ENCODE measurements at regions not wholly inside any gene's neighbourhood (a gene's known extent, or its start where the extent isn't known, plus 50 kb on each side); places are given as distances from the start of the nearest gene placed in this dataset.

- no peaks in the 10 kb centered on the region for H3K36me3 ChIP-seq
- H3K4me1 ChIP-seq: peaks cover 0 to 5% (median 0%) of the 10 kb centered on the region in 3 donors
- ATAC-seq: no peak
- H3K27ac ChIP-seq: no peak overlapping the region
- no CpG with 5 or more reads among the region's 4 CpGs for WGBS, 2 donors (ENCODE audit: low coverage in 1 of 2)
- TF ChIP-seq EP300 (IDR thresholded peaks at IDR 0.05): no peak
- TF ChIP-seq POLR2AphosphoS5 (IDR thresholded peaks at IDR 0.05): no peak
- no peak for TF ChIP-seq POLR2A (IDR thresholded peaks at IDR 0.05)
- no peak for TF ChIP-seq CTCF (IDR thresholded peaks at IDR 0.05)
- H3K4me3 ChIP-seq: no peak overlapping the region
- peaks cover 8% of the 10 kb centered on the region for H3K27me3 ChIP-seq
- H3K9me3 ChIP-seq: no peaks in the 10 kb centered on the region
These were observed 216.4 kb downstream of the TLE3 start for GRCh38 chr15:69881302-69881670.

- TF ChIP-seq POLR2A (IDR thresholded peaks at IDR 0.05) (no peak), EP300 (IDR thresholded peaks at IDR 0.05) (no peak), CTCF (IDR thresholded peaks at IDR 0.05) (no peak), POLR2AphosphoS5 (IDR thresholded peaks at IDR 0.05) (no peak)
- Histone ChIP-seq H3K4me3 (no peak overlapping the region), H3K36me3 (no peaks in the 10 kb centered on the region), H3K4me1 (peaks cover 0 to 5% (median 0%) of the 10 kb centered on the region in 3 donors), H3K9me3 (no peaks in the 10 kb centered on the region), H3K27me3 (peaks cover 8% of the 10 kb centered on the region), H3K27ac (no peak overlapping the region)
- ATAC-seq: no peak
- 24 to 25% methylated on average over 1 to 9 of the region's 10 CpGs for whole genome bisulfite sequencing, 2 donors (ENCODE audit: low coverage in 1 of 2)
These were observed 216.0 kb downstream of the TLE3 start for GRCh38 chr15:69881766-69882165.

- Histone ChIP-seq H3K4me1 (peaks cover 0 to 5% (median 0%) of the 10 kb centered on the region in 3 donors), H3K9me3 (no peaks in the 10 kb centered on the region), H3K27me3 (peaks cover 8% of the 10 kb centered on the region), H3K4me3 (no peak overlapping the region), H3K27ac (no peak overlapping the region), H3K36me3 (no peaks in the 10 kb centered on the region)
- no peak for ATAC-seq
- WGBS, 2 donors (ENCODE audit: low coverage in 1 of 2): 95 to 100% methylated on average over 1 to 2 of the region's 2 CpGs
- no peak for TF ChIP-seq EP300 (IDR thresholded peaks at IDR 0.05)
- no peak for TF ChIP-seq POLR2A (IDR thresholded peaks at IDR 0.05)
- TF ChIP-seq CTCF (IDR thresholded peaks at IDR 0.05): no peak
- no peak for TF ChIP-seq POLR2AphosphoS5 (IDR thresholded peaks at IDR 0.05)
These were observed 214.4 kb downstream of the TLE3 start for GRCh38 chr15:69883306-69883705.

GRCh38 chr15:69885173-69885955 is 212.4 kb downstream of the TLE3 start:
- Histone ChIP-seq H3K4me3 (no peak overlapping the region), H3K4me1 (peaks cover 0 to 5% (median 0%) of the 10 kb centered on the region in 3 donors), H3K27ac (no peak overlapping the region), H3K36me3 (no peaks in the 10 kb centered on the region), H3K9me3 (no peaks in the 10 kb centered on the region), H3K27me3 (peaks cover 8% of the 10 kb centered on the region)
- WGBS, 2 donors (ENCODE audit: low coverage in 1 of 2): 58 to 72% methylated on average over 4 to 11 of the region's 19 CpGs
- no peak for TF ChIP-seq POLR2A (IDR thresholded peaks at IDR 0.05)
- TF ChIP-seq CTCF (IDR thresholded peaks at IDR 0.05): no peak
- no peak for TF ChIP-seq POLR2AphosphoS5 (IDR thresholded peaks at IDR 0.05)
- no peak for ATAC-seq

- ATAC-seq: no peak
- peaks cover 0 to under 1% (median 0%) of the 10 kb centered on the region in 3 donors for H3K4me1 ChIP-seq
- no peak overlapping the region for H3K4me3 ChIP-seq
- WGBS, 2 donors (ENCODE audit: low coverage in 1 of 2): 68 to 73% methylated on average over 3 to 4 of the region's 4 CpGs
- TF ChIP-seq POLR2AphosphoS5 (IDR thresholded peaks at IDR 0.05) (no peak), EP300 (IDR thresholded peaks at IDR 0.05) (no peak), POLR2A (IDR thresholded peaks at IDR 0.05) (no peak), CTCF (IDR thresholded peaks at IDR 0.05) (no peak)
- H3K27me3 ChIP-seq: peaks cover 8% of the 10 kb centered on the region
- H3K27ac ChIP-seq: no peak overlapping the region
- H3K36me3 ChIP-seq: no peaks in the 10 kb centered on the region
- no peaks in the 10 kb centered on the region for H3K9me3 ChIP-seq
These were observed 210.7 kb downstream of the TLE3 start for GRCh38 chr15:69887009-69887408.

All from gastroesophageal sphincter (tissue), 4 donors.